CD4-positive, alpha-beta T cell treated with Interleukin-4 for 4 hours (primary cell): ENCODE measurements at regions not wholly inside any gene's neighbourhood (a gene's known extent, or its start where the extent isn't known, plus 50 kb on each side); places are given as distances from the start of the nearest gene placed in this dataset.

ENCODE experiments used
- DNase-seq: peaks from one replicate; pipeline ENCODE4 v3.0.0-alpha.2; 2020

DNA sequence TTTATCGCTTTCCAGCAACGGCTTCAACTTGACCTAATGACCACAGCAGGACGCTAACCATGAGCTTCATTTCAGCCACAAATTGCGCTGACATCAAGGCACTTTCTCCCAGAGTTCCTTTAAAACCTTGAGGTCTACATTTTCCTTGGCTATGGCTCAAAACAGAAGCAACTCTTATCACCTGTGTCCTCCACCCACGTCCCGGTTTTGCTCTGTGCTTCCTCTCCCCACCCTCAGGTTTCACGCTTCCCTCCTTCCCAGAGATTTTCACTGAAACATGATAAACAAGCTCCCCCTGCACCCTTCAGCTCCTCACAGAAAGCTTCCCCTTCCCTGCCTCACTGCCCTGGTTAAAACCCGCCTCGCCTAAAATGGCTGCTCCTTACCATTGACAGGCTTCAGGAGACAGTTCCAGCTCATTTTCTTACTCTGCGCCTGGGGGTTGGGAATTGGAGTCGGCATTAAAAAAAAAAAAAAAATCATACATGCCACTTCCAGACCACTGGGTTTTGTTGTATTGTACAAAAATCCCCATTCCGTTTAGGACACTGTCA is 229.5 kb downstream of the UBE3D start:
- DNase-seq: no peak

DNA sequence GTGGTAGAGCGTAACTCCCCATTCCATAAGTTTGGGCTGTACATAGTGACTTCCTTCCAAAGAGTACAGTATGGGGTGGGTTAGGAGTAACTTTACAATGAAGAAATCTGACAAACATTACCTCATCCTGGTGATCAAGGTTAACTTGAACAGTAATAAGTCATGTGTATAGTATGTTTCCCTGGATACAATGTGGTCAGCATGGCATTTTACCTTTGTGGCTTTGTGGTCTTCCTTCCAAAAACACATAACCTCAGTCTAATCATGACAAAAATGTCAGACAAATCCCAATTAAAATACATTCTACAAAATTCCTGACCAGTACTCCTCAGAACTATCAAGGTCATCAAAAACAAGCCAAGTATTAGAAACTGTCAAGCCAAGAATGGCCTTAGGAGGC is 225.1 kb downstream of the UBE3D start:
- no peak for DNase-seq

GRCh38 chr6:82841309-82841708 is 224.3 kb downstream of the UBE3D start:
- no peak for DNase-seq
